Fibroblast of lung (primary cell): ENCODE measurements at regions not wholly inside any gene's neighbourhood (a gene's known extent, or its start where the extent isn't known, plus 50 kb on each side); places are given as distances from the start of the nearest gene placed in this dataset.
A peak's percentile ranks its signal among the peaks of the same experiment; 100 is the strongest.

Experiments
- DNase-seq, 2 donors: peaks; one replicate each; pipeline versions ENCODE4 v3.0.0 to v3.0.0-alpha.2; 2010; ENCODE audit warnings: low read depth in 2 of 2
- H2AFZ ChIP-seq: 2 replicates; pipeline ENCODE4 v1.5.1; 2012; ENCODE audit warnings: low read length, control low read depth, inconsistent platforms
- H3K27ac ChIP-seq: 2 replicates; pipeline ENCODE4 v1.5.1; 2011; ENCODE audit warnings: low read length, control low read depth; ENCODE audit not compliant: insufficient read depth
- H3K27me3 ChIP-seq: 2 replicates; pipeline ENCODE4 v1.5.1; 2011; ENCODE audit warnings: mild to moderate bottlenecking, low read length; ENCODE audit not compliant: control insufficient read depth, insufficient read depth
- H3K36me3 ChIP-seq: 2 replicates; pipeline ENCODE4 v1.5.1; 2011; ENCODE audit warnings: low read length; ENCODE audit not compliant: control insufficient read depth, insufficient read depth
- H3K4me1 ChIP-seq: 2 replicates; pipeline ENCODE4 v1.5.1; 2011; ENCODE audit warnings: low read length; ENCODE audit not compliant: control insufficient read depth, insufficient read depth; ENCODE audit errors: extremely low read depth
- H3K4me2 ChIP-seq: 2 replicates; pipeline ENCODE4 v1.5.1; 2011; ENCODE audit warnings: low read length, control low read depth; ENCODE audit not compliant: insufficient read depth; ENCODE audit errors: extremely low read depth
- H3K4me3 ChIP-seq, 4 experiments: fragments of 200-600 bp in 1 of 4; sonication (generic) in 1 of 4; replicated peaks in 1 of 4; 2 replicates each; pipeline ENCODE4 v1.5.1; 2011 to 2016; ENCODE audit warnings: low read length in 4 of 4, low read depth in 3 of 4, mild to moderate bottlenecking in 3 of 4, control low read depth in 2 of 4, inconsistent platforms in 1 of 4, mixed read lengths in 1 of 4; ENCODE audit not compliant: insufficient read depth in 1 of 4; ENCODE audit errors: control extremely low read depth in 1 of 4
- H3K79me2 ChIP-seq: 2 replicates; pipeline ENCODE4 v1.5.1; 2012; ENCODE audit warnings: mild to moderate bottlenecking, low read length, inconsistent platforms; ENCODE audit not compliant: control insufficient read depth, insufficient read depth
- H3K9ac ChIP-seq: 2 replicates; pipeline ENCODE4 v1.5.1; 2011; ENCODE audit warnings: mild to moderate bottlenecking, low read length, control low read depth; ENCODE audit not compliant: insufficient read depth
- H3K9me3 ChIP-seq: 2 replicates; pipeline ENCODE4 v1.5.1; 2012; ENCODE audit warnings: low read depth, low read length; ENCODE audit not compliant: control insufficient read depth, insufficient read depth
- H4K20me1 ChIP-seq: 2 replicates; pipeline ENCODE4 v1.5.1; 2011; ENCODE audit warnings: low read length; ENCODE audit not compliant: control insufficient read depth, insufficient read depth; ENCODE audit errors: extremely low read depth
- EZH2 ChIP-seq: IDR thresholded peaks from 2 replicates; pipeline ENCODE4 v1.5.1; 2012; ENCODE audit warnings: low read length, control low read depth, mild to moderate bottlenecking; ENCODE audit errors: missing control alignments
- TF ChIP-seq, protein P1 (sequence below), 2 donors: IDR thresholded peaks in 1 of 2; conservative IDR thresholded peaks in 1 of 2; 1 replicate in 1 of 2; 2 replicates in 1 of 2; pipeline ENCODE4 v1.5.1; 2011 to 2012; ENCODE audit warnings: low read length in 2 of 2, control low read depth in 1 of 2, inconsistent platforms in 1 of 2, low read depth in 1 of 2, mild to moderate bottlenecking in 1 of 2

DNA sequence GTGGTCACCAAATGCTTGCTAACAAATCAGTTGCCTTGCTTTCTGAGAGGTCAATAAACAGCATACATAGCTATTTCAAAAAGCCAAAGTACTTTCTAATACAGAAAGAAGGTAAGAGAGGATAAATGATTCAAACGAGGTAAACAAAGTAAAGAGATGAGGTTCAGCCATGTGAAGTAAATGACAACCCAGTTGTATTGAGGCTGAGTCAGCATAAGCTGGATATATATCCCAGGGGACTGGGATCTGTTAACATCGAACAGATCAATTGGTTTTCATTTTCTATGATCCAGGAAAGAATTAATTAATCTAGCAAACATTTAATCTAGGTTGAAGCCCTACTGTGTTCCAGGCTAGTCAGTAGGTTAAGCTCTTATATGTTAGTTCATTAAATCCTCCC, 97.3 kb upstream of the GRIA3 start:
- Histone ChIP-seq H3K79me2 (no peaks in the 10 kb centered on the region), H4K20me1 (no peaks in the 10 kb centered on the region)

GRCh38 chrX:123087326-123087725, 96.8 kb upstream of the GRIA3 start:
- H4K20me1 ChIP-seq, result no peaks in the 10 kb centered on the region
- no peaks in the 10 kb centered on the region for H3K27me3 ChIP-seq
- DNase-seq, result peak in 1 of 2 donors; percentile 17
- H3K4me1 ChIP-seq, result no peaks in the 10 kb centered on the region
- no peak for TF ChIP-seq EZH2
- TF ChIP-seq, protein P1, sequence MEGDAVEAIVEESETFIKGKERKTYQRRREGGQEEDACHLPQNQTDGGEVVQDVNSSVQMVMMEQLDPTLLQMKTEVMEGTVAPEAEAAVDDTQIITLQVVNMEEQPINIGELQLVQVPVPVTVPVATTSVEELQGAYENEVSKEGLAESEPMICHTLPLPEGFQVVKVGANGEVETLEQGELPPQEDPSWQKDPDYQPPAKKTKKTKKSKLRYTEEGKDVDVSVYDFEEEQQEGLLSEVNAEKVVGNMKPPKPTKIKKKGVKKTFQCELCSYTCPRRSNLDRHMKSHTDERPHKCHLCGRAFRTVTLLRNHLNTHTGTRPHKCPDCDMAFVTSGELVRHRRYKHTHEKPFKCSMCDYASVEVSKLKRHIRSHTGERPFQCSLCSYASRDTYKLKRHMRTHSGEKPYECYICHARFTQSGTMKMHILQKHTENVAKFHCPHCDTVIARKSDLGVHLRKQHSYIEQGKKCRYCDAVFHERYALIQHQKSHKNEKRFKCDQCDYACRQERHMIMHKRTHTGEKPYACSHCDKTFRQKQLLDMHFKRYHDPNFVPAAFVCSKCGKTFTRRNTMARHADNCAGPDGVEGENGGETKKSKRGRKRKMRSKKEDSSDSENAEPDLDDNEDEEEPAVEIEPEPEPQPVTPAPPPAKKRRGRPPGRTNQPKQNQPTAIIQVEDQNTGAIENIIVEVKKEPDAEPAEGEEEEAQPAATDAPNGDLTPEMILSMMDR (conservative IDR thresholded peaks at IDR 0.05 in 1 of 2, IDR thresholded peaks at IDR 0.05 in 1 of 2; ENCODE audit: low read depth in 1 of 2, low read length in 2 of 2), result no peak
- H3K36me3 ChIP-seq, result no peaks in the 10 kb centered on the region
- H3K79me2 ChIP-seq, result no peaks in the 10 kb centered on the region
- H2AFZ ChIP-seq, result no peak overlapping the region
- no peaks in the 10 kb centered on the region for H3K9me3 ChIP-seq
- no peak overlapping the region for H3K4me3 ChIP-seq
- no peak overlapping the region for H3K27ac ChIP-seq
- no peak overlapping the region for H3K9ac ChIP-seq
- no peak overlapping the region for H3K4me2 ChIP-seq

More for the DNA sequence above, 97.3 kb upstream of the GRIA3 start:
- DNase-seq, result no peak
- H3K9ac ChIP-seq, result no peak overlapping the region
- no peaks in the 10 kb centered on the region for H3K9me3 ChIP-seq
- no peaks in the 10 kb centered on the region for H3K36me3 ChIP-seq
- H3K4me3 ChIP-seq, result no peak overlapping the region
- H3K27ac ChIP-seq, result no peak overlapping the region
- H3K4me1 ChIP-seq, result no peaks in the 10 kb centered on the region
- H2AFZ ChIP-seq, result no peak overlapping the region
- no peak overlapping the region for H3K4me2 ChIP-seq
- H3K27me3 ChIP-seq, result no peaks in the 10 kb centered on the region
- TF ChIP-seq, protein P1 (conservative IDR thresholded peaks at IDR 0.05 in 1 of 2, IDR thresholded peaks at IDR 0.05 in 1 of 2; ENCODE audit: low read depth in 1 of 2, low read length in 2 of 2), result no peak

DNA sequence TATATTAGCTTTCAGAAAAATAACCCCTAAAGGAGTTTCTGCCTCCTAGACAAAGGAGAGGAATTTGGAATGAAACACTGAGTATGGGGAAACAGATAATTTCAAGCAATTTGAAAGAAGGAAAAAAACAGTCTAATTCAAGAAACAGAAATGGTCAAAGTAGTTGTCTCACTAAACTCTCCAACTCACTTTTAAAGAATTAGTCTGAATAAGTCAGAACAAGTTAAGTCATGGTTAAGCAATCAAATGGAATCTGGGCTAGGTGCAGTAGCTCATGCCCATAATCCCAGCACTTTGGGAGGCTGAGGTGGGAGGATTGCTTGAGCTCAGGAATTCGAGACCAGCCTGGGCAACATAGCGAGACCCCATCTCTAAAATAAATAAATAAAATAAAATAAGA, 95.7 kb upstream of the GRIA3 start:
- Histone ChIP-seq H3K36me3 (no peaks in the 10 kb centered on the region), H2AFZ (no peak overlapping the region), H3K9ac (no peak overlapping the region), H3K79me2 (no peaks in the 10 kb centered on the region), H3K9me3 (no peaks in the 10 kb centered on the region), H3K27me3 (no peaks in the 10 kb centered on the region), H3K4me2 (no peak overlapping the region), H3K4me1 (no peaks in the 10 kb centered on the region), H4K20me1 (no peaks in the 10 kb centered on the region), H3K27ac (no peak overlapping the region), H3K4me3 (no peak overlapping the region)
- no peak for TF ChIP-seq EZH2
- TF ChIP-seq, protein P1 (conservative IDR thresholded peaks at IDR 0.05 in 1 of 2, IDR thresholded peaks at IDR 0.05 in 1 of 2; ENCODE audit: low read depth in 1 of 2, low read length in 2 of 2), result no peak
- DNase-seq, result no peak
